ENCODE measurements at regions not wholly inside any gene's neighbourhood (a gene's known extent, or its start where the extent isn't known, plus 50 kb on each side); places are given as distances from the start of the nearest gene placed in this dataset.

- Histone ChIP-seq H3K9me3 (ENCODE audit: control insufficient read depth in 1 of 2, low read length in 2 of 2) (no peaks in the 10 kb centered on the region), H3K27me3 (ENCODE audit: insufficient read depth, low read length) (no peaks in the 10 kb centered on the region), H3K27ac (ENCODE audit: low read depth, low read length) (no peak overlapping the region), H3K36me3 (ENCODE audit: insufficient read depth, low read length) (no peaks in the 10 kb centered on the region), H3K4me3 (ENCODE audit: low read length in 2 of 2) (no peak overlapping the region), H3K4me1 (ENCODE audit: insufficient read depth, low read length) (no peaks in the 10 kb centered on the region)
- intact Hi-C loops (cut with micrococcal nuclease): no loop called here
- H3K9me3 Mint-ChIP-seq: peaks cover 0 to 31% (median 14%) of the 10 kb centered on the region in 8 donors
- H3K4me3 Mint-ChIP-seq: no peak overlapping the region
- H3K27me3 Mint-ChIP-seq: no peaks in the 10 kb centered on the region
- no peaks in the 10 kb centered on the region for H3K36me3 Mint-ChIP-seq
- no peak overlapping the region for H3K27ac Mint-ChIP-seq
- DNase-seq: no peak
- no peaks in the 10 kb centered on the region for H3K4me1 Mint-ChIP-seq
- CTCF ChIA-PET (ENCODE audit: partially characterized antibody): no interaction called here
- POLR2A ChIA-PET (ENCODE audit: partially characterized antibody): no interaction called here
Measured at GRCh38 chr4:33369446-33369845, 2649.3 kb downstream of the PCDH7 start.

- Mint-ChIP-seq H3K9me3 (peaks cover 2 to 50% (median 12%) of the 10 kb centered on the region in 8 donors), H3K27me3 (no peaks in the 10 kb centered on the region), H3K4me3 (no peak overlapping the region), H3K36me3 (no peaks in the 10 kb centered on the region), H3K4me1 (no peaks in the 10 kb centered on the region), H3K27ac (no peak overlapping the region)
- Histone ChIP-seq H3K4me3 (ENCODE audit: low read length in 2 of 2) (no peak overlapping the region), H3K27ac (ENCODE audit: low read depth, low read length) (no peak overlapping the region), H3K36me3 (ENCODE audit: insufficient read depth, low read length) (no peaks in the 10 kb centered on the region), H3K9me3 (ENCODE audit: control insufficient read depth in 1 of 2, low read length in 2 of 2) (no peaks in the 10 kb centered on the region), H3K4me1 (ENCODE audit: insufficient read depth, low read length) (no peaks in the 10 kb centered on the region), H3K27me3 (ENCODE audit: insufficient read depth, low read length) (no peaks in the 10 kb centered on the region)
- intact Hi-C loops (cut with micrococcal nuclease): no loop called here
- DNase-seq: no peak
- ChIA-PET POLR2A (ENCODE audit: partially characterized antibody) (no interaction called here), CTCF (ENCODE audit: partially characterized antibody) (no interaction called here)
Measured at GRCh38 chr4:33381816-33382215, 2661.6 kb downstream of the PCDH7 start.

DNA sequence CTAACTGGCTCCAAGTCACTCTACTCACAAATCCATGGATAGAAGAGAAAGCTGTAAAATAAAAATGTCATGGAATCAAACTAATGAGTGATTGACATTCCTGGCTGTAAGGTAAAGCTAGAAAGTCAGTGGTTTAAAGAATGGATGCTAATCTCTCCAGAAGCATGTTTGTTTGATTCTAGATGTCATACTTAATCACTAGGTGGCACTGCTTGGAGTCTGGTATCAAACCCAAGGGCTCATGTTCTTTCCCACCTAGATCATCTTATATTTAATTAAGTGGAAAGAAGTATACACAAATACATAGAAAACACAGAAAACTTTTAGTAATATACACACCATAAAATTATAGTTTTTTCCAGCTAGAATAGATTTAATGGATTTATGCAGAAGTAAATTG, 2666.6 kb downstream of the PCDH7 start:
- H3K27ac ChIP-seq (ENCODE audit: low read depth, low read length): no peak overlapping the region
- no peaks in the 10 kb centered on the region for H3K4me1 ChIP-seq (ENCODE audit: insufficient read depth, low read length)
- H3K27me3 ChIP-seq (ENCODE audit: insufficient read depth, low read length): no peaks in the 10 kb centered on the region
- H3K4me3 ChIP-seq (ENCODE audit: low read length in 2 of 2): no peak overlapping the region
- H3K4me3 Mint-ChIP-seq: no peak overlapping the region
- intact Hi-C loops (cut with micrococcal nuclease): no loop called here
- H3K27ac Mint-ChIP-seq: no peak overlapping the region
- no peaks in the 10 kb centered on the region for H3K36me3 ChIP-seq (ENCODE audit: insufficient read depth, low read length)
- ChIA-PET CTCF (ENCODE audit: partially characterized antibody) (no interaction called here), POLR2A (ENCODE audit: partially characterized antibody) (no interaction called here)
- no peak for DNase-seq
- no peaks in the 10 kb centered on the region for H3K4me1 Mint-ChIP-seq
- H3K9me3 Mint-ChIP-seq: peaks cover 2 to 35% (median 12%) of the 10 kb centered on the region in 8 donors
- H3K27me3 Mint-ChIP-seq: no peaks in the 10 kb centered on the region
- no peaks in the 10 kb centered on the region for H3K36me3 Mint-ChIP-seq
- H3K9me3 ChIP-seq (ENCODE audit: control insufficient read depth in 1 of 2, low read length in 2 of 2): no peaks in the 10 kb centered on the region

GRCh38 chr4:33390976-33391375, 2670.8 kb downstream of the PCDH7 start:
- CTCF ChIA-PET (ENCODE audit: partially characterized antibody): interaction anchor here (0.5 kb wide), 1 partner anchor 33 kb away, joined by 3 read pairs; no protein-coding TSS in a partner anchor
- H3K27ac Mint-ChIP-seq: no peak overlapping the region
- no peaks in the 10 kb centered on the region for H3K27me3 Mint-ChIP-seq
- no peaks in the 10 kb centered on the region for H3K4me1 ChIP-seq (ENCODE audit: insufficient read depth, low read length)
- H3K36me3 ChIP-seq (ENCODE audit: insufficient read depth, low read length): no peaks in the 10 kb centered on the region
- H3K4me3 ChIP-seq (ENCODE audit: low read length in 2 of 2): no peak overlapping the region
- intact Hi-C loops (cut with micrococcal nuclease): no loop called here
- H3K4me1 Mint-ChIP-seq: no peaks in the 10 kb centered on the region
- H3K4me3 Mint-ChIP-seq: no peak overlapping the region
- H3K9me3 Mint-ChIP-seq: peaks cover 0 to 11% (median 3%) of the 10 kb centered on the region in 8 donors
- POLR2A ChIA-PET (ENCODE audit: partially characterized antibody): no interaction called here
- no peaks in the 10 kb centered on the region for H3K27me3 ChIP-seq (ENCODE audit: insufficient read depth, low read length)
- no peaks in the 10 kb centered on the region for H3K36me3 Mint-ChIP-seq
- H3K9me3 ChIP-seq (ENCODE audit: control insufficient read depth in 1 of 2, low read length in 2 of 2): no peaks in the 10 kb centered on the region
- DNase-seq: no peak
- H3K27ac ChIP-seq (ENCODE audit: low read depth, low read length): no peak overlapping the region

- CTCF ChIA-PET (ENCODE audit: partially characterized antibody): no interaction called here
- DNase-seq: no peak
- H3K27me3 Mint-ChIP-seq: no peaks in the 10 kb centered on the region
- intact Hi-C loops (cut with micrococcal nuclease): no loop called here
- POLR2A ChIA-PET (ENCODE audit: partially characterized antibody): no interaction called here
- no peak overlapping the region for H3K27ac ChIP-seq (ENCODE audit: low read depth, low read length)
- no peak overlapping the region for H3K4me3 Mint-ChIP-seq
- H3K27ac Mint-ChIP-seq: no peak overlapping the region
- H3K4me3 ChIP-seq (ENCODE audit: low read length in 2 of 2): no peak overlapping the region
- no peaks in the 10 kb centered on the region for H3K9me3 ChIP-seq (ENCODE audit: control insufficient read depth in 1 of 2, low read length in 2 of 2)
- H3K9me3 Mint-ChIP-seq: peaks cover 0 to 19% (median 10%) of the 10 kb centered on the region in 8 donors
- H3K36me3 Mint-ChIP-seq: no peaks in the 10 kb centered on the region
- H3K27me3 ChIP-seq (ENCODE audit: insufficient read depth, low read length): no peaks in the 10 kb centered on the region
- H3K4me1 ChIP-seq (ENCODE audit: insufficient read depth, low read length): no peaks in the 10 kb centered on the region
- H3K4me1 Mint-ChIP-seq: no peaks in the 10 kb centered on the region
- H3K36me3 ChIP-seq (ENCODE audit: insufficient read depth, low read length): no peaks in the 10 kb centered on the region
Measured at GRCh38 chr4:33395731-33396485, 2675.7 kb downstream of the PCDH7 start.

GRCh38 chr4:33400504-33400903, 2680.3 kb downstream of the PCDH7 start:
- intact Hi-C loops (cut with micrococcal nuclease): no loop called here
- no peaks in the 10 kb centered on the region for H3K27me3 Mint-ChIP-seq

GRCh38 chr4:33407496-33407895, 2687.3 kb downstream of the PCDH7 start:
- CTCF ChIA-PET (ENCODE audit: partially characterized antibody): no interaction called here
- Mint-ChIP-seq H3K4me1 (no peaks in the 10 kb centered on the region), H3K27me3 (no peaks in the 10 kb centered on the region)

More at GRCh38 chr4:33400504-33400903, 2680.3 kb downstream of the PCDH7 start:
- no peak for DNase-seq
- H3K4me3 ChIP-seq (ENCODE audit: low read length in 2 of 2): no peak overlapping the region
- Mint-ChIP-seq H3K36me3 (no peaks in the 10 kb centered on the region), H3K4me1 (no peaks in the 10 kb centered on the region), H3K9me3 (peaks cover 5 to 16% (median 10%) of the 10 kb centered on the region in 8 donors), H3K4me3 (no peak overlapping the region), H3K27ac (no peak overlapping the region)
- no peaks in the 10 kb centered on the region for H3K9me3 ChIP-seq (ENCODE audit: control insufficient read depth in 1 of 2, low read length in 2 of 2)
- CTCF ChIA-PET (ENCODE audit: partially characterized antibody): interaction anchor here (0.9 kb wide), 1 partner anchor 64 kb away, joined by 3 read pairs; no protein-coding TSS in a partner anchor
- no peaks in the 10 kb centered on the region for H3K4me1 ChIP-seq (ENCODE audit: insufficient read depth, low read length)
- POLR2A ChIA-PET (ENCODE audit: partially characterized antibody): no interaction called here
- no peak overlapping the region for H3K27ac ChIP-seq (ENCODE audit: low read depth, low read length)
- H3K27me3 ChIP-seq (ENCODE audit: insufficient read depth, low read length): no peaks in the 10 kb centered on the region
- H3K36me3 ChIP-seq (ENCODE audit: insufficient read depth, low read length): no peaks in the 10 kb centered on the region

More at GRCh38 chr4:33407496-33407895, 2687.3 kb downstream of the PCDH7 start:
- no peak overlapping the region for H3K27ac ChIP-seq (ENCODE audit: low read depth, low read length)
- Mint-ChIP-seq H3K4me3 (no peak overlapping the region), H3K27ac (no peak overlapping the region), H3K36me3 (no peaks in the 10 kb centered on the region), H3K9me3 (peaks cover 2 to 25% (median 10%) of the 10 kb centered on the region in 8 donors)
- no peaks in the 10 kb centered on the region for H3K27me3 ChIP-seq (ENCODE audit: insufficient read depth, low read length)
- no peak overlapping the region for H3K4me3 ChIP-seq (ENCODE audit: low read length in 2 of 2)
- POLR2A ChIA-PET (ENCODE audit: partially characterized antibody): no interaction called here
- no peak for DNase-seq
- no peaks in the 10 kb centered on the region for H3K9me3 ChIP-seq (ENCODE audit: control insufficient read depth in 1 of 2, low read length in 2 of 2)
- H3K4me1 ChIP-seq (ENCODE audit: insufficient read depth, low read length): no peaks in the 10 kb centered on the region
- H3K36me3 ChIP-seq (ENCODE audit: insufficient read depth, low read length): no peaks in the 10 kb centered on the region
- intact Hi-C loops (cut with micrococcal nuclease): no loop called here
